Neural progenitor cell (in vitro differentiated cells): ENCODE measurements at regions not wholly inside any gene's neighbourhood (a gene's known extent, or its start where the extent isn't known, plus 50 kb on each side); places are given as distances from the start of the nearest gene placed in this dataset.

ENCODE experiments used
- DNase-seq: peaks from one replicate; pipeline ENCODE4 v3.0.0-alpha.2; 2016; ENCODE audit warnings: low spot score
- H2AFZ ChIP-seq: fragments of 200-600 bp; sonication (generic); replicated peaks from 2 replicates; pipeline ENCODE4 v1.6.1; 2016; ENCODE audit warnings: antibody characterized with exemption
- H3F3A ChIP-seq: fragments of 200-600 bp; sonication (generic); 2 replicates; pipeline ENCODE4 v1.6.1; 2016; ENCODE audit warnings: antibody characterized with exemption, low read depth
- H3K27ac ChIP-seq: fragments of 200-600 bp; sonication (generic); 2 replicates; pipeline ENCODE4 v1.5.1; 2016; ENCODE audit warnings: mild to moderate bottlenecking
- H3K27me3 ChIP-seq: fragments of 200-600 bp; sonication (generic); 2 replicates; pipeline ENCODE4 v1.6.1; 2016; ENCODE audit warnings: mild to moderate bottlenecking, moderate library complexity
- H3K36me3 ChIP-seq: fragments of 200-600 bp; sonication (generic); 2 replicates; pipeline ENCODE4 v1.5.1; 2016
- H3K4me1 ChIP-seq: fragments of 200-600 bp; sonication (generic); 2 replicates; pipeline ENCODE4 v1.6.1; 2016; ENCODE audit warnings: mixed run types
- H3K4me2 ChIP-seq: fragments of 200-600 bp; sonication (generic); 2 replicates; pipeline ENCODE4 v1.6.1; 2016
- H3K4me3 ChIP-seq: fragments of 200-600 bp; sonication (generic); 2 replicates; pipeline ENCODE4 v1.5.1; 2016
- H3K79me2 ChIP-seq: fragments of 200-600 bp; sonication (generic); 2 replicates; pipeline ENCODE4 v1.6.1; 2016; ENCODE audit warnings: low read depth
- H3K9ac ChIP-seq: fragments of 200-600 bp; sonication (generic); 2 replicates; pipeline ENCODE4 v1.6.1; 2016
- H3K9me3 ChIP-seq: fragments of 200-600 bp; sonication (generic); 2 replicates; pipeline ENCODE4 v1.5.1; 2016; ENCODE audit warnings: low read depth
- H4K20me1 ChIP-seq: fragments of 200-600 bp; sonication (generic); 2 replicates; pipeline ENCODE4 v1.6.1; 2016; ENCODE audit warnings: low read depth
- H3K27ac Mint-ChIP-seq: 3 replicates; pipeline ENCODE4 v1.8.0; 2021; ENCODE audit warnings: mixed read lengths
- H3K27me3 Mint-ChIP-seq: 2 replicates; pipeline ENCODE4 v1.8.0; 2022; ENCODE audit warnings: low read depth, mild to moderate bottlenecking, inconsistent platforms, moderate library complexity, mixed read lengths; ENCODE audit not compliant: insufficient read depth
- H3K36me3 Mint-ChIP-seq: 3 replicates; pipeline ENCODE4 v1.8.0; 2021; ENCODE audit warnings: mixed read lengths
- H3K4me1 Mint-ChIP-seq: 3 replicates; pipeline ENCODE4 v1.8.0; 2021; ENCODE audit warnings: mixed read lengths
- H3K4me3 Mint-ChIP-seq: 3 replicates; pipeline ENCODE4 v1.8.0; 2021; ENCODE audit warnings: mild to moderate bottlenecking, moderate library complexity, mixed read lengths
- H3K9me3 Mint-ChIP-seq: 3 replicates; pipeline ENCODE4 v1.8.0; 2020; ENCODE audit warnings: mixed read lengths
- EZH2 ChIP-seq: fragments of 200-600 bp; sonication (generic); IDR thresholded peaks from 2 replicates; pipeline ENCODE4 v1.6.1; 2017; ENCODE audit warnings: antibody characterized with exemption, mild to moderate bottlenecking, moderate library complexity
- EZH2phosphoT487 ChIP-seq: fragments of 200-600 bp; sonication (generic); IDR thresholded peaks from 2 replicates; pipeline ENCODE4 v1.6.1; 2017; ENCODE audit warnings: antibody characterized with exemption
- TF ChIP-seq, protein P1 (sequence below): fragments of 200-600 bp; sonication (generic); IDR thresholded peaks from 2 replicates; pipeline ENCODE4 v1.5.1; 2017; ENCODE audit warnings: antibody characterized with exemption, mild to moderate bottlenecking

DNA sequence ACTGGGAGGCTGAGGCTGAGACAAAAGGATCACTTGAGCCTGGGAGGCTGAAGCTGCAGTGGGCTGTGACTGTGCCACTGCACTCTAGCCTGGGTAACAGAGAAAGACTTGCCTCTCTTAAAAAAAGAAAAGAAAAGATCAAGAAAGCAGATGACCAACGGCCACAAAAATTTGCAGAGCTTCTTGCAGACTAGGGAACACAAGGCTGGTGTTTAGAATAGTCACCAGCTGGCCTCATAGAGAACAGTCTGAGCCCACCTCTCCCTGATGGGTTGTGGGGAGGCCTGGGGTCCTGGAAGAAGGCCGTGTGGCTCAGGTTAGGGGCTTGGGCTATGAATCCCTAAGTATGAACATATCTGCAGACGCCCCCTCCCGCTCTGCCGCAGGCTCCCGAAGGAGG lies 73.7 kb upstream of the MED9 start:
- no peaks in the 10 kb centered on the region for H3K79me2 ChIP-seq
- no peaks in the 10 kb centered on the region for H3K9me3 Mint-ChIP-seq
- H3K4me3 Mint-ChIP-seq = no peak overlapping the region
- no peaks in the 10 kb centered on the region for H3K36me3 ChIP-seq
- H3K27me3 Mint-ChIP-seq = peaks cover 6% of the 10 kb centered on the region
- H3F3A ChIP-seq = no peaks in the 10 kb centered on the region
- no peaks in the 10 kb centered on the region for H3K36me3 Mint-ChIP-seq
- no peaks in the 10 kb centered on the region for H3K4me1 ChIP-seq
- peaks cover 17% of the 10 kb centered on the region for H3K4me1 Mint-ChIP-seq
- no peaks in the 10 kb centered on the region for H4K20me1 ChIP-seq
- H3K27ac Mint-ChIP-seq = no peak overlapping the region
- no peaks in the 10 kb centered on the region for H3K9me3 ChIP-seq
- no peak overlapping the region for H3K27ac ChIP-seq
- H2AFZ ChIP-seq = peak overlapping the region; percentile 26
- DNase-seq = no peak
- H3K9ac ChIP-seq = no peak overlapping the region
- H3K27me3 ChIP-seq = no peaks in the 10 kb centered on the region
- no peak for TF ChIP-seq EZH2
- no peak for TF ChIP-seq EZH2phosphoT487
- TF ChIP-seq, protein P1, sequence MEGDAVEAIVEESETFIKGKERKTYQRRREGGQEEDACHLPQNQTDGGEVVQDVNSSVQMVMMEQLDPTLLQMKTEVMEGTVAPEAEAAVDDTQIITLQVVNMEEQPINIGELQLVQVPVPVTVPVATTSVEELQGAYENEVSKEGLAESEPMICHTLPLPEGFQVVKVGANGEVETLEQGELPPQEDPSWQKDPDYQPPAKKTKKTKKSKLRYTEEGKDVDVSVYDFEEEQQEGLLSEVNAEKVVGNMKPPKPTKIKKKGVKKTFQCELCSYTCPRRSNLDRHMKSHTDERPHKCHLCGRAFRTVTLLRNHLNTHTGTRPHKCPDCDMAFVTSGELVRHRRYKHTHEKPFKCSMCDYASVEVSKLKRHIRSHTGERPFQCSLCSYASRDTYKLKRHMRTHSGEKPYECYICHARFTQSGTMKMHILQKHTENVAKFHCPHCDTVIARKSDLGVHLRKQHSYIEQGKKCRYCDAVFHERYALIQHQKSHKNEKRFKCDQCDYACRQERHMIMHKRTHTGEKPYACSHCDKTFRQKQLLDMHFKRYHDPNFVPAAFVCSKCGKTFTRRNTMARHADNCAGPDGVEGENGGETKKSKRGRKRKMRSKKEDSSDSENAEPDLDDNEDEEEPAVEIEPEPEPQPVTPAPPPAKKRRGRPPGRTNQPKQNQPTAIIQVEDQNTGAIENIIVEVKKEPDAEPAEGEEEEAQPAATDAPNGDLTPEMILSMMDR = no peak
- no peak overlapping the region for H3K4me2 ChIP-seq
- no peak overlapping the region for H3K4me3 ChIP-seq

DNA sequence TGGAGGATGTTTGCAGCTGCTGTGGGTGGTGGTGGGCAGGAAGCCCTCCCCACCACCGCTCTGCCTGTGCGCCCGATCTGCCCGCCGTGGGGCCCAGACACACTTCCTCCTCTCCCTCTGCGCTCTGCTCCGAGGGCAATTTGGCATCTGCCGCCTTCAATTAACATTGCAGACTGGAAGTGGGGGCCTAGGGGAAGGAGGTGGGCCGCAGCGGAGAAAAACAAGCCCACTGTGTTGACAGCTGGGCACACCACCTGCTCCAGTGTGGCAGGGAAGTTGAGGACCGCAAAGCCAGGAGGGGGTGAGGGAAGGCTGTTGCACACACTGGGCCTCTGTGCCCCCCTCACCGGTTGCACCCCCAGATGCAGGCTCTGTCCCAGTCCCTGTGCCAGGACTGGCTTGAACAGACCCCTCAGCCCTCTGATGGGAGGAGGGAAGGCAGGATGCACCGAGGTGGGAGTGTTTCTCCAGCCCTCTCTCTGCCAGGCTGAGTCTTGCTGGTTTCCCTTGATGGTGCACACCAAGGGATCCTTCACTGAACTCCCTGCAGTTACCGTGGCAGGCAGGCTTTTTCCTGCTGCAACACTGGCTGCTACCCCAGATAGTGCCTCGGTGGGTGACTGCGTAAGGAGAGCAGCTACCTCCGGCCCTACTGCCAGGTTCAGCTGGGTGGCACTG lies 72.8 kb upstream of the MED9 start:
- Histone ChIP-seq H3K9ac (no peak overlapping the region), H3K27me3 (no peaks in the 10 kb centered on the region), H3K4me1 (no peaks in the 10 kb centered on the region), H3K27ac (no peak overlapping the region), H3K9me3 (no peaks in the 10 kb centered on the region), H3F3A (no peaks in the 10 kb centered on the region), H3K79me2 (no peaks in the 10 kb centered on the region), H3K36me3 (no peaks in the 10 kb centered on the region), H3K4me2 (no peak overlapping the region), H2AFZ (no peak overlapping the region), H3K4me3 (no peak overlapping the region), H4K20me1 (no peaks in the 10 kb centered on the region)
- TF ChIP-seq, protein P1 = no peak
- no peak for TF ChIP-seq EZH2
- no peak overlapping the region for H3K4me3 Mint-ChIP-seq
- peaks cover 13% of the 10 kb centered on the region for H3K4me1 Mint-ChIP-seq
- peaks cover 6% of the 10 kb centered on the region for H3K27me3 Mint-ChIP-seq
- no peak overlapping the region for H3K27ac Mint-ChIP-seq
- H3K9me3 Mint-ChIP-seq = no peaks in the 10 kb centered on the region
- no peaks in the 10 kb centered on the region for H3K36me3 Mint-ChIP-seq
- no peak for DNase-seq

DNA sequence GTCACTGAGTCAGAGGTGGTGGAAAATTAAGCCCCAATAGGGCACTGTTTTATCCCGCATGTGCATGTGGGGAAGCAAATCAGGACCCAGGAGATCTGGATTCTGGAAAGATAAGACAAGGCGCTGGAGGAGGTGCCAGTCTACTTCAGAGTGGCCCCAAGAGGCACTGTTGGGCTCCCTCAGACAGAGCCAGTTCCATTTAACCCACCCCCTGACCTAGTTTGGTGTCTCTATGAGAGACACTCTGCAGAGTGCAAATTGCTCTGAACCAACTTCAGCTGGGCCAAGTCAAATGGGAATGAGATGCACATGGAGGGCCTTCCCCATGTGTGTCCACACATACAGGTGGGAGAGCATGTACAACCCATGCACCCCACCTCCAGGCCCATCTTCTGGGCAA lies 71.1 kb upstream of the MED9 start:
- Mint-ChIP-seq H3K4me3 (no peak overlapping the region), H3K9me3 (no peaks in the 10 kb centered on the region), H3K27me3 (peaks cover 9% of the 10 kb centered on the region), H3K27ac (no peak overlapping the region), H3K36me3 (no peaks in the 10 kb centered on the region), H3K4me1 (peaks cover 8% of the 10 kb centered on the region)
- H3K4me2 ChIP-seq = no peak overlapping the region
- no peaks in the 10 kb centered on the region for H3F3A ChIP-seq
- no peaks in the 10 kb centered on the region for H3K36me3 ChIP-seq
- no peak overlapping the region for H3K4me3 ChIP-seq
- H3K79me2 ChIP-seq = no peaks in the 10 kb centered on the region
- H2AFZ ChIP-seq = no peak overlapping the region
- no peaks in the 10 kb centered on the region for H4K20me1 ChIP-seq
- no peaks in the 10 kb centered on the region for H3K27me3 ChIP-seq
- no peaks in the 10 kb centered on the region for H3K4me1 ChIP-seq
- H3K27ac ChIP-seq = no peak overlapping the region
- DNase-seq = no peak
- H3K9me3 ChIP-seq = no peaks in the 10 kb centered on the region
- H3K9ac ChIP-seq = no peak overlapping the region
- TF ChIP-seq EZH2phosphoT487 (no peak), EZH2 (no peak)
- TF ChIP-seq, protein P1 = no peak
